Sigmoid colon (tissue), 4 donors: ENCODE measurements at regions not wholly inside any gene's neighbourhood (a gene's known extent, or its start where the extent isn't known, plus 50 kb on each side); places are given as distances from the start of the nearest gene placed in this dataset.

ENCODE experiments used
- EP300 ChIP-seq, 4 donors: sonication (generic); formaldehyde crosslinking; IDR thresholded peaks; one replicate each; pipeline ENCODE4 v1.6.1; 2017; ENCODE audit warnings: antibody characterized with exemption in 4 of 4
- POLR2A ChIP-seq, 2 donors: fragments of 450-650 bp; IDR thresholded peaks; one replicate each; pipeline ENCODE4 v1.6.1; 2016; ENCODE audit warnings: antibody characterized with exemption in 2 of 2, mild to moderate bottlenecking in 2 of 2, moderate library complexity in 2 of 2
- TF ChIP-seq, protein P1 (sequence below), 4 experiments: fragments of 450-650 bp in 3 of 4; fragments of 200-600 bp in 1 of 4; IDR thresholded peaks; one replicate each; pipeline ENCODE4 v1.5.1; 2016 to 2019; ENCODE audit warnings: antibody characterized with exemption in 4 of 4, mild to moderate bottlenecking in 3 of 4, moderate library complexity in 2 of 4

DNA sequence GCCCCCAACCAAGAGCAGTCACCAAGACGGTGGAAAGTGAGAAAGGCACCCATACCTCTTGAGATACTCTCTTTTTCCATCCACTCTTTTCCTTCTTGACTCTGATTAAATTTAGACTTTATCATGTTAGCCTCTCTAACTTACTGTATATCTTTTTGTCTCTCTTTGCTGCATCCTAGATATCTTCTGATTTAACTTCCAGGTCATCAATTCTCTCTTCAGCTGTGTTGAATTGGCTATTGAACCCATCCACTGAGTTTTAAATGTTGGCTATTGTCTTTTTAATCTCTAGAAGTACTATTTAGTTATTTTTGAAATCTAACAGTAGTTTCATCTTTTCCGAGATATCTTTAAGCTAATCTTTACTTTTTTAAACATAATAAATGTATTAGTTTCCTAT, 78.3 kb upstream of the MBOAT2 start:
- TF ChIP-seq POLR2A (IDR thresholded peaks at IDR 0.05), result no peak
- TF ChIP-seq, protein P1, sequence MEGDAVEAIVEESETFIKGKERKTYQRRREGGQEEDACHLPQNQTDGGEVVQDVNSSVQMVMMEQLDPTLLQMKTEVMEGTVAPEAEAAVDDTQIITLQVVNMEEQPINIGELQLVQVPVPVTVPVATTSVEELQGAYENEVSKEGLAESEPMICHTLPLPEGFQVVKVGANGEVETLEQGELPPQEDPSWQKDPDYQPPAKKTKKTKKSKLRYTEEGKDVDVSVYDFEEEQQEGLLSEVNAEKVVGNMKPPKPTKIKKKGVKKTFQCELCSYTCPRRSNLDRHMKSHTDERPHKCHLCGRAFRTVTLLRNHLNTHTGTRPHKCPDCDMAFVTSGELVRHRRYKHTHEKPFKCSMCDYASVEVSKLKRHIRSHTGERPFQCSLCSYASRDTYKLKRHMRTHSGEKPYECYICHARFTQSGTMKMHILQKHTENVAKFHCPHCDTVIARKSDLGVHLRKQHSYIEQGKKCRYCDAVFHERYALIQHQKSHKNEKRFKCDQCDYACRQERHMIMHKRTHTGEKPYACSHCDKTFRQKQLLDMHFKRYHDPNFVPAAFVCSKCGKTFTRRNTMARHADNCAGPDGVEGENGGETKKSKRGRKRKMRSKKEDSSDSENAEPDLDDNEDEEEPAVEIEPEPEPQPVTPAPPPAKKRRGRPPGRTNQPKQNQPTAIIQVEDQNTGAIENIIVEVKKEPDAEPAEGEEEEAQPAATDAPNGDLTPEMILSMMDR (IDR thresholded peaks at IDR 0.05), result no peak
- no peak for TF ChIP-seq EP300 (IDR thresholded peaks at IDR 0.05)
